Stimulated activated CD8-positive, alpha-beta memory T cell treated with anti-CD3 and anti-CD28 coated beads, Interleukin-4, amount 100 ng/mL, for 48 hours (primary cell): ENCODE measurements at regions not wholly inside any gene's neighbourhood (a gene's known extent, or its start where the extent isn't known, plus 50 kb on each side); places are given as distances from the start of the nearest gene placed in this dataset.

ENCODE experiments used
- DNase-seq: peaks from one replicate; pipeline ENCODE4 v3.0.0-alpha.2; 2020

GRCh38 chr22:27633296-27633871 is 168.2 kb downstream of the MN1 start:
- no peak for DNase-seq

- DNase-seq, result no peak
Measured at GRCh38 chr22:27634043-27634740, 167.4 kb downstream of the MN1 start.

GRCh38 chr22:27635435-27635834 is 166.1 kb downstream of the MN1 start:
- DNase-seq, result no peak

GRCh38 chr22:27635852-27636251 is 165.7 kb downstream of the MN1 start:
- DNase-seq, result no peak

GRCh38 chr22:27636716-27637508 is 164.6 kb downstream of the MN1 start:
- no peak for DNase-seq

- DNase-seq, result no peak
Measured at GRCh38 chr22:27637604-27638003, 164.0 kb downstream of the MN1 start.

- no peak for DNase-seq
Measured at GRCh38 chr22:27638329-27639233, 163.0 kb downstream of the MN1 start.

- no peak for DNase-seq
Measured at GRCh38 chr22:27639248-27640086, 162.1 kb downstream of the MN1 start.

GRCh38 chr22:27641049-27641795 is 160.3 kb downstream of the MN1 start:
- no peak for DNase-seq

- no peak for DNase-seq
Measured at GRCh38 chr22:27642104-27642800, 159.3 kb downstream of the MN1 start.

- no peak for DNase-seq
Measured at GRCh38 chr22:27643907-27644306, 157.6 kb downstream of the MN1 start.

GRCh38 chr22:27644566-27644965 is 157.0 kb downstream of the MN1 start:
- DNase-seq, result no peak

- DNase-seq, result no peak
Measured at GRCh38 chr22:27647540-27647939, 154.0 kb downstream of the MN1 start.

GRCh38 chr22:27648074-27648473 is 153.5 kb downstream of the MN1 start:
- no peak for DNase-seq

GRCh38 chr22:27648853-27649252 is 152.7 kb downstream of the MN1 start:
- no peak for DNase-seq

GRCh38 chr22:27650572-27650971 is 151.0 kb downstream of the MN1 start:
- DNase-seq, result no peak

GRCh38 chr22:27650985-27651384 is 150.6 kb downstream of the MN1 start:
- no peak for DNase-seq

GRCh38 chr22:27651486-27651885 is 150.1 kb downstream of the MN1 start:
- DNase-seq, result no peak

GRCh38 chr22:27654546-27655445 is 146.8 kb downstream of the MN1 start:
- DNase-seq, result no peak
